ENCODE measurements at regions not wholly inside any gene's neighbourhood (a gene's known extent, or its start where the extent isn't known, plus 50 kb on each side); places are given as distances from the start of the nearest gene placed in this dataset.

DNA sequence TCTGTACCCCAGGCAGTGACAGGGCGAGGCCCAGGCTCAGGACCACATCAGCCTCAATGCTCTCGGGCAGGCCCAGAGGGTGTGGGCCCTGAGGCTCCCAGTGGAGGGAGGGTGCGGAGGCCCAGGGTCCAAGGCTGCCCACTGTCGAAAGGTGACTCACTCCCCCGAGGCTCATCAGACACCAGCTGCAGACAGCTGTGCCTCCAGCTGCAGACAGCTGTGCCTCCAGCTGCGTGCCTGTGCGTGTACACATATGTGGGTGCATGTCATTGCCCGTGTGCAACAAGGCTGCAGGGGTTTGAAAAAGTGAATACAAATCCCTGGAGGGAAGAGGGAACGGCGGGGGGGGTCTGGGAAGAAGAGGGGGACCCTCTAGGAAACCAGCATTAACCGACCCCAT lies 134.3 kb downstream of the BRD1 start:
- no peak overlapping the region for H2BK15ac ChIP-seq (ENCODE audit: low read depth, low read length)
- H3K27ac ChIP-seq (ENCODE audit: insufficient read depth, low read length) = no peak overlapping the region
- no peak overlapping the region for H4K8ac ChIP-seq (ENCODE audit: low read depth in 2 of 2, low read length in 2 of 2)
- H3K4ac ChIP-seq (ENCODE audit: low read depth, low read length) = no peak overlapping the region
- H2BK120ac ChIP-seq (ENCODE audit: low read depth, low read length) = no peak overlapping the region
- no peak overlapping the region for H2AK5ac ChIP-seq (ENCODE audit: low read depth, low read length)
- intact Hi-C loops (cut with micrococcal nuclease) (no loop called here), in situ Hi-C loops (cut with MboI; ENCODE audit: low sequenced_read_pairs) (no loop called here), dilution Hi-C loops (cut with HindIII; ENCODE audit: low sequenced_read_pairs, unreplicated experiment) (no loop called here)
- DNase-seq (no peak), ATAC-seq (ENCODE audit: low read depth) (no peak)
- H3K9me3 ChIP-seq (ENCODE audit: control insufficient read depth, insufficient read depth, low read length) = peaks cover 22% of the 10 kb centered on the region
- H4K20me1 ChIP-seq (ENCODE audit: insufficient read depth, low read length) = no peaks in the 10 kb centered on the region
- no peaks in the 10 kb centered on the region for H3K27me3 ChIP-seq (ENCODE audit: control insufficient read depth, insufficient read depth, low read length)
- H3K9ac ChIP-seq (ENCODE audit: low read depth, low read length) = no peak overlapping the region
- H3K18ac ChIP-seq (ENCODE audit: low read depth, low read length) = no peak overlapping the region
- H3K36me3 ChIP-seq (ENCODE audit: control insufficient read depth, insufficient read depth, low read length) = no peaks in the 10 kb centered on the region
- H3K23ac ChIP-seq (ENCODE audit: low read depth, low read length) = no peak overlapping the region
- WGBS, 2 experiments (ENCODE audit: extremely low coverage in 2 of 2, insufficient read length in 1 of 2) = no CpG with 5 or more reads among the region's 11 CpGs
- H4K5ac ChIP-seq (ENCODE audit: low read depth, low read length) = no peak overlapping the region
- ChIA-PET CTCF (no interaction called here), POLR2A (ENCODE audit: unreplicated experiment) (no interaction called here)
- no peaks in the 10 kb centered on the region for H3K4me1 ChIP-seq (ENCODE audit: control insufficient read depth, insufficient read depth, low read length)
- H3K56ac ChIP-seq (ENCODE audit: extremely low read depth, insufficient read depth, low read length) = no peak overlapping the region
- no peak overlapping the region for H3K4me3 ChIP-seq (ENCODE audit: insufficient read depth, low read depth, low read length)
- H2BK20ac ChIP-seq (ENCODE audit: low read depth, low read length) = no peak overlapping the region
- H3K14ac ChIP-seq (replicated peaks; ENCODE audit: low read depth, low read length) = no peak overlapping the region
- no peak overlapping the region for H2BK5ac ChIP-seq (ENCODE audit: low read depth, low read length, poor library complexity, severe bottlenecking)
- H2AK9ac ChIP-seq (replicated peaks; ENCODE audit: low read depth, low read length, poor library complexity) = no peak overlapping the region
- no peak for TF ChIP-seq CTCF (conservative IDR thresholded peaks at IDR 0.05; ENCODE audit: low read depth, low read length)
- TF ChIP-seq, protein P1, sequence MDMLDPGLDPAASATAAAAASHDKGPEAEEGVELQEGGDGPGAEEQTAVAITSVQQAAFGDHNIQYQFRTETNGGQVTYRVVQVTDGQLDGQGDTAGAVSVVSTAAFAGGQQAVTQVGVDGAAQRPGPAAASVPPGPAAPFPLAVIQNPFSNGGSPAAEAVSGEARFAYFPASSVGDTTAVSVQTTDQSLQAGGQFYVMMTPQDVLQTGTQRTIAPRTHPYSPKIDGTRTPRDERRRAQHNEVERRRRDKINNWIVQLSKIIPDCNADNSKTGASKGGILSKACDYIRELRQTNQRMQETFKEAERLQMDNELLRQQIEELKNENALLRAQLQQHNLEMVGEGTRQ (IDR thresholded peaks at IDR 0.05; ENCODE audit: low read depth, low read length) = no peak
- TF ChIP-seq POLR2A (IDR thresholded peaks at IDR 0.05; ENCODE audit: low read depth, low read length) = no peak
- no peak for TF ChIP-seq SMC3 (IDR thresholded peaks at IDR 0.05; ENCODE audit: low read depth, low read length)
- TF ChIP-seq MAFK (IDR thresholded peaks at IDR 0.05; ENCODE audit: low read depth, low read length) = no peak
- TF ChIP-seq RAD21 (IDR thresholded peaks at IDR 0.05; ENCODE audit: low read length) = no peak
- no peak for TF ChIP-seq CHD1 (IDR thresholded peaks at IDR 0.05; ENCODE audit: low read depth, low read length)
- no peak for TF ChIP-seq CEBPB (IDR thresholded peaks at IDR 0.05; ENCODE audit: low read depth, low read length)
- TF ChIP-seq MXI1 (IDR thresholded peaks at IDR 0.05; ENCODE audit: borderline replicate concordance, low read depth, low read length) = no peak
- TF ChIP-seq BHLHE40 (IDR thresholded peaks at IDR 0.05; ENCODE audit: low read depth, low read length) = no peak
- TF ChIP-seq, protein P2, sequence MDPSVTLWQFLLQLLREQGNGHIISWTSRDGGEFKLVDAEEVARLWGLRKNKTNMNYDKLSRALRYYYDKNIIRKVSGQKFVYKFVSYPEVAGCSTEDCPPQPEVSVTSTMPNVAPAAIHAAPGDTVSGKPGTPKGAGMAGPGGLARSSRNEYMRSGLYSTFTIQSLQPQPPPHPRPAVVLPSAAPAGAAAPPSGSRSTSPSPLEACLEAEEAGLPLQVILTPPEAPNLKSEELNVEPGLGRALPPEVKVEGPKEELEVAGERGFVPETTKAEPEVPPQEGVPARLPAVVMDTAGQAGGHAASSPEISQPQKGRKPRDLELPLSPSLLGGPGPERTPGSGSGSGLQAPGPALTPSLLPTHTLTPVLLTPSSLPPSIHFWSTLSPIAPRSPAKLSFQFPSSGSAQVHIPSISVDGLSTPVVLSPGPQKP (IDR thresholded peaks at IDR 0.05; ENCODE audit: borderline replicate concordance, low read depth, low read length) = no peak
- no peak for TF ChIP-seq RCOR1 (IDR thresholded peaks at IDR 0.05; ENCODE audit: insufficient replicate concordance, low read length)
- TF ChIP-seq NFE2L2 (IDR thresholded peaks at IDR 0.05; ENCODE audit: low read depth, low read length) = no peak
- no peak for TF ChIP-seq FOS (IDR thresholded peaks at IDR 0.05; ENCODE audit: low read depth, low read length)
- no peak for TF ChIP-seq RFX5 (IDR thresholded peaks at IDR 0.05; ENCODE audit: low read depth, low read length)
- no peak for TF ChIP-seq MAZ (IDR thresholded peaks at IDR 0.05; ENCODE audit: borderline replicate concordance, low read depth, low read length)
- no TSS peak for BruUV-seq (replicated peaks)
- no peaks in the 10 kb centered on the region for H3K79me1 ChIP-seq (ENCODE audit: low read depth in 1 of 2, low read length in 2 of 2)
- no peak overlapping the region for H2AFZ ChIP-seq (replicated peaks; ENCODE audit: low read length, poor library complexity)
- H4K91ac ChIP-seq (ENCODE audit: insufficient read depth, low read depth, low read length) = no peak overlapping the region
- H3K9me1 ChIP-seq (ENCODE audit: insufficient read depth, low read length) = no peaks in the 10 kb centered on the region
- no peak overlapping the region for H3K4me2 ChIP-seq (ENCODE audit: low read depth, low read length)

Measured in IMR-90 (cell line).